KMS-11 (cell line): ENCODE measurements at regions not wholly inside any gene's neighbourhood (a gene's known extent, or its start where the extent isn't known, plus 50 kb on each side); places are given as distances from the start of the nearest gene placed in this dataset.

Source experiments
- H2AFZ ChIP-seq: fragments of 200-600 bp; sonication (generic); 2 replicates; pipeline ENCODE4 v1.6.1; 2016; ENCODE audit warnings: antibody characterized with exemption, mixed run types, low read depth
- H3K27ac ChIP-seq: fragments of 200-600 bp; sonication (generic); 2 replicates; pipeline ENCODE4 v1.6.1; 2016; ENCODE audit warnings: mild to moderate bottlenecking, mixed run types
- H3K27me3 ChIP-seq: fragments of 200-600 bp; sonication (generic); 2 replicates; pipeline ENCODE4 v1.6.1; 2017; ENCODE audit warnings: mild to moderate bottlenecking, low read depth, mixed run types, moderate library complexity; ENCODE audit not compliant: insufficient read depth
- H3K36me3 ChIP-seq: fragments of 200-600 bp; sonication (generic); 2 replicates; pipeline ENCODE4 v1.6.1; 2017; ENCODE audit warnings: mild to moderate bottlenecking, mixed run types; ENCODE audit not compliant: insufficient read depth
- H3K4me1 ChIP-seq: fragments of 200-600 bp; sonication (generic); 2 replicates; pipeline ENCODE4 v1.6.1; 2016; ENCODE audit warnings: mild to moderate bottlenecking, low read depth, mixed run types; ENCODE audit not compliant: poor library complexity, severe bottlenecking
- H3K4me2 ChIP-seq: fragments of 200-600 bp; sonication (generic); 2 replicates; pipeline ENCODE4 v1.7.0; 2016; ENCODE audit warnings: mild to moderate bottlenecking, mixed run types
- H3K4me3 ChIP-seq: fragments of 200-600 bp; sonication (generic); IDR thresholded peaks from 2 replicates; pipeline ENCODE4 v1.6.1; 2017; ENCODE audit warnings: low read depth, low read length, mixed read lengths; ENCODE audit not compliant: insufficient read depth
- H3K79me2 ChIP-seq: fragments of 200-600 bp; sonication (generic); 2 replicates; pipeline ENCODE4 v1.6.1; 2016; ENCODE audit warnings: low read depth, mixed run types; ENCODE audit not compliant: insufficient read depth
- H3K9ac ChIP-seq: fragments of 200-600 bp; sonication (generic); 2 replicates; pipeline ENCODE4 v1.6.1; 2016; ENCODE audit warnings: mild to moderate bottlenecking, mixed run types
- H4K20me1 ChIP-seq: fragments of 200-600 bp; sonication (generic); 2 replicates; pipeline ENCODE4 v1.6.1; 2016; ENCODE audit warnings: mild to moderate bottlenecking, mixed run types; ENCODE audit not compliant: insufficient read depth
- CTCF ChIP-seq: fragments of 200-600 bp; sonication (generic); conservative IDR thresholded peaks from 2 replicates; pipeline ENCODE4 v1.6.1; 2017; ENCODE audit warnings: low read depth, mild to moderate bottlenecking, antibody characterized with exemption, low read length, moderate library complexity, mixed read lengths

DNA sequence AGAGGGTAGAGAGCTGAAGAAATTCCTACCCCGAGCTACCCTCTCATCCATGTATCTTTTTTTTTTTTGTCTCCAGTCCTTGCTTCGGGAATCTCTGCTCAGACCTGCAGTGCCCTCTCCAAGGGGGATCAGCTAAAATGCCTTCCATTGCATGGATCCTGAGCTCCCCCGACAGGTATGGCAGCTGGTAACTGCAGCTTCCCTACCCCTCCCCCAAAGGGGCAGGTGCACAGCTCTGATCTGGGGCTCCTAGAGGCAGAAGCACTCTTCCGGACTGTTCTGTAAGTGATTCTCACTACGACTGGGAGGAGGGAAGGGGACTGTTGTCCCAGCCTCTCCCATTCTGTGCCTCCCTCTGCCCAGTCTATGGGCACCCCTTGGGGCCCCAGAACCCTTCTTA is 169.6 kb downstream of the MELK start:
- Histone ChIP-seq H3K27ac (no peak overlapping the region), H3K27me3 (peaks cover 9% of the 10 kb centered on the region), H3K4me2 (no peak overlapping the region), H3K9ac (no peak overlapping the region), H3K36me3 (no peaks in the 10 kb centered on the region), H3K4me1 (no peaks in the 10 kb centered on the region), H4K20me1 (no peaks in the 10 kb centered on the region), H3K4me3 (no peak overlapping the region), H3K79me2 (no peaks in the 10 kb centered on the region), H2AFZ (no peak overlapping the region)
- TF ChIP-seq CTCF, result no peak

DNA sequence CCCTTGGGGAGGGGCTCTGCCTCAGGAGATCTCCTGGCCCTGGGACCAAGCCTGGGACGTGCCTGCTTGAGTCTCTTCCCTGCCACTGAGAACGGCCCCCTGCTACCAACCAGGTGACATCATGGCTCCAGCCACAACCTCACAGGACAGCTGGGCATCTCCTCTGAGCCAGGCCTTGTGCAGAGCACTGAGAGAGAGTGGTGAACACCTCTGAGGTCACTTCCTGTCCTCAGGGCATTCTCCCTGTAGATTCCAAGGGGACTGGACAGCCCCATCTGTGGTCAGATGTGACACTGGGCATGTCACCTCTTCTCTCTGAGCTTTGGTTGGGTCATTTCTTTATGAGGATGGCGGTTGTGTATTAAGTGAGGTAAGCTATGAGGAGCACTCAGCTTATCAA is 172.0 kb downstream of the MELK start:
- Histone ChIP-seq H3K79me2 (no peaks in the 10 kb centered on the region), H4K20me1 (no peaks in the 10 kb centered on the region), H3K4me2 (no peak overlapping the region), H3K9ac (no peak overlapping the region), H3K27me3 (peaks cover 10% of the 10 kb centered on the region), H2AFZ (no peak overlapping the region), H3K4me3 (no peak overlapping the region), H3K27ac (no peak overlapping the region), H3K36me3 (no peaks in the 10 kb centered on the region), H3K4me1 (no peaks in the 10 kb centered on the region)
- TF ChIP-seq CTCF, result no peak

- Histone ChIP-seq H3K27ac (no peak overlapping the region), H3K36me3 (no peaks in the 10 kb centered on the region), H4K20me1 (no peaks in the 10 kb centered on the region), H3K4me1 (no peaks in the 10 kb centered on the region), H3K4me3 (no peak overlapping the region), H3K4me2 (no peak overlapping the region), H3K27me3 (peaks cover 10% of the 10 kb centered on the region), H2AFZ (no peak overlapping the region), H3K9ac (no peak overlapping the region), H3K79me2 (no peaks in the 10 kb centered on the region)
- TF ChIP-seq CTCF, result no peak
These were observed 173.3 kb downstream of the MELK start for GRCh38 chr9:36745977-36746376.

DNA sequence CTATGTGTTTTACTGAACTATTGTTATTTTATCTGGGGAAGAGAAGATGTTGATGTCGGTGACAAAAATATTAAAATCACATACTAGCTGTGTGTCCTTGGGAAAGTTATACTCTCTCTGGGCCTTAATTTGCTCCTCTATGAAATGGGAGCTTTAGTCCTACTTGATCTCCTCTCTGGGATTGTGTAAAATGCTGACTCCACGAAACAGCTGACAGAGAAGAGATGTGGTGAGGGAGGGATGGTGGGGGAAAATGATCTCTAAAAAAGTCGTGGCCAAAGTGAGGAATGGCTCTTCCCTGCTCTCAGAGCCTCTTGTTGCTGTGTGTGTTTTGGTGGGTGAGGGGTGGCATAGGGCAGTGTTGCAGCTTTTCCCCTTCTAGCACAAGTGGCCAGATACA is 173.7 kb downstream of the MELK start:
- Histone ChIP-seq H4K20me1 (no peaks in the 10 kb centered on the region), H3K27ac (no peak overlapping the region), H3K4me3 (no peak overlapping the region), H3K36me3 (no peaks in the 10 kb centered on the region), H3K79me2 (no peaks in the 10 kb centered on the region), H3K27me3 (peaks cover 9% of the 10 kb centered on the region), H3K4me1 (no peaks in the 10 kb centered on the region), H3K4me2 (no peak overlapping the region), H2AFZ (no peak overlapping the region), H3K9ac (no peak overlapping the region)
- no peak for TF ChIP-seq CTCF
